Liver (tissue), 8 donors: ENCODE measurements at regions not wholly inside any gene's neighbourhood (a gene's known extent, or its start where the extent isn't known, plus 50 kb on each side); places are given as distances from the start of the nearest gene placed in this dataset.

Source experiments
- DNase-seq: peaks from one replicate; pipeline ENCODE4 v3.0.0-alpha.2; 2017; ENCODE audit warnings: low spot score
- H3K27ac ChIP-seq, 2 donors: one replicate each; pipeline ENCODE4 v1.7.0; 2013; ENCODE audit warnings: inconsistent platforms in 2 of 2, low read length in 2 of 2, control low read depth in 1 of 2, low read depth in 1 of 2, mild to moderate bottlenecking in 1 of 2
- H3K27me3 ChIP-seq, 4 donors: one replicate each; pipeline versions ENCODE4 v1.6.1 to v1.7.0; 2013; ENCODE audit warnings: low read length in 3 of 4, inconsistent platforms in 1 of 4, mild to moderate bottlenecking in 1 of 4, moderate library complexity in 1 of 4; ENCODE audit not compliant: control insufficient read depth in 4 of 4, insufficient read depth in 4 of 4
- H3K36me3 ChIP-seq, 4 donors: one replicate each; pipeline versions ENCODE4 v1.6.1 to v1.7.0; 2013; ENCODE audit warnings: low read length in 3 of 4, mild to moderate bottlenecking in 3 of 4, low read depth in 1 of 4, moderate library complexity in 1 of 4; ENCODE audit not compliant: control insufficient read depth in 4 of 4, insufficient read depth in 3 of 4
- H3K4me1 ChIP-seq, 4 donors: one replicate each; pipeline versions ENCODE4 v1.6.1 to v1.7.0; 2013; ENCODE audit warnings: low read length in 3 of 4, mild to moderate bottlenecking in 3 of 4, moderate library complexity in 1 of 4; ENCODE audit not compliant: control insufficient read depth in 4 of 4, insufficient read depth in 4 of 4
- H3K4me3 ChIP-seq, 3 donors: one replicate each; pipeline versions ENCODE4 v1.6.1 to v1.7.0; 2013; ENCODE audit warnings: low read length in 3 of 3, control low read depth in 1 of 3, low read depth in 1 of 3, mild to moderate bottlenecking in 1 of 3
- H3K9ac ChIP-seq, 2 donors: one replicate each; pipeline ENCODE4 v1.7.0; 2013; ENCODE audit warnings: low read length in 2 of 2, mild to moderate bottlenecking in 2 of 2, moderate library complexity in 2 of 2, control low read depth in 1 of 2, low read depth in 1 of 2
- H3K9me3 ChIP-seq, 4 donors: one replicate each; pipeline versions ENCODE4 v1.6.1 to v1.7.0; 2013; ENCODE audit warnings: low read length in 3 of 4; ENCODE audit not compliant: control insufficient read depth in 4 of 4
- ATF3 ChIP-seq: IDR thresholded peaks from 2 replicates; pipeline ENCODE4 v1.6.1; 2016; ENCODE audit warnings: antibody characterized with exemption
- FOXA1 ChIP-seq: IDR thresholded peaks from 2 replicates; pipeline ENCODE4 v1.6.1; 2016; ENCODE audit warnings: antibody characterized with exemption
- FOXA2 ChIP-seq: IDR thresholded peaks from 2 replicates; pipeline ENCODE4 v1.6.1; 2016; ENCODE audit warnings: antibody characterized with exemption
- HNF4A ChIP-seq, 2 donors: conservative IDR thresholded peaks; 2 replicates each; pipeline ENCODE4 v1.6.1; 2016; ENCODE audit warnings: antibody characterized with exemption in 2 of 2, mild to moderate bottlenecking in 2 of 2
- HNF4G ChIP-seq: IDR thresholded peaks from 2 replicates; pipeline ENCODE4 v1.6.1; 2016; ENCODE audit warnings: antibody characterized with exemption
- NR2F2 ChIP-seq: IDR thresholded peaks from 2 replicates; pipeline ENCODE4 v1.6.1; 2016; ENCODE audit warnings: antibody characterized with exemption
- RXRA ChIP-seq, 2 donors: IDR thresholded peaks; 2 replicates each; pipeline ENCODE4 v1.6.1; 2017 to 2018; ENCODE audit warnings: antibody characterized with exemption in 2 of 2, mild to moderate bottlenecking in 1 of 2
- ZBTB33 ChIP-seq: IDR thresholded peaks from 2 replicates; pipeline ENCODE4 v1.6.1; 2016; ENCODE audit warnings: antibody characterized with exemption
- WGBS: extraction: QIAGEN DNeasy Blood & Tissue Kit; methylation state at CpG from one replicate; pipeline ENCODE4 v1.1.7; 2013; 5-methylcytosine and 5-hydroxymethylcytosine counted together
- TF ChIP-seq, protein P1 (sequence below): fragments of 150-350 bp; IDR thresholded peaks from 2 replicates; pipeline ENCODE4 v1.5.1; 2017; ENCODE audit warnings: improper control_type of control experiment, low read depth, low read length; ENCODE audit not compliant: missing input control
- TF ChIP-seq, protein P2 (sequence below): IDR thresholded peaks from 2 replicates; pipeline ENCODE4 v1.6.1; 2016; ENCODE audit warnings: antibody characterized with exemption
- donor health status: healthy.
- donor health status: healthy.
- donor health status: healthy.
- donor health status: healthy.
- donor health status: healthy.

DNA sequence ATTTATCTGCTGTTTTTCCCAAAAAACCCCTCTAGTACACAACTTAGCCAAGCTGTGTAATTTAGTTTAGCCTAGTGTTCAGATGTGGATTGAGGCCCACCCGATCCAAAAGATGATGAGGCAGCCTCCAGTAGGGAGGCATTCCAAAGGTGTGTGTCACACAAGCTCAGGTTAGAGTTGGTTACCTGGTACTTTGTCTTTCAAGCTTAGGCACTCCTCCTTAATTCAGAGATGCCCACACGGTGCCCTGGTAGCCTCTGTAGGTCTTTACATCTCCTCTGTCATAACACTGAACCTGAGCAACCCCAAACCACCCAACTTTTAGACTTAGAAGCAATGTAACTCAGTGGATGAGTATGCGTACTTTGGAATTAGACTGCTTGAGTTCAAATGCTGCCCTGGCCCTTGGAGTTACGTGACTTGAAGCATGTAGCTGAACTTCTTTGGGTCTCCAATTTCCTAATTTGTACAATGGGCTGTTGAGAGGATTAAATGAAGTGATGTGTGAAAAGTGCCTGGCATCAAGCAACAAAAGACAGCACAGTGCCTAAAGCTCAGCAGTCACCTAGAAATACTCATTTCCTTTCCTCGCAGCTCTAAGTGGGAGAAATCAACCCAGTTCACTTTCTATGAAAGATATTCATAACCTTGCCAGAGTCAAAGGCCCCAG lies 284.6 kb upstream of the RARB start:
- H3K9me3 ChIP-seq = no peaks in the 10 kb centered on the region
- no peaks in the 10 kb centered on the region for H3K4me1 ChIP-seq
- DNase-seq = no peak
- no peak overlapping the region for H3K4me3 ChIP-seq
- 76% methylated on average over 5 of the region's 5 CpGs for WGBS
- H3K27ac ChIP-seq = no peak overlapping the region
- no peaks in the 10 kb centered on the region for H3K36me3 ChIP-seq
- H3K9ac ChIP-seq = no peak overlapping the region
- H3K27me3 ChIP-seq = no peaks in the 10 kb centered on the region
- TF ChIP-seq, protein P1, sequence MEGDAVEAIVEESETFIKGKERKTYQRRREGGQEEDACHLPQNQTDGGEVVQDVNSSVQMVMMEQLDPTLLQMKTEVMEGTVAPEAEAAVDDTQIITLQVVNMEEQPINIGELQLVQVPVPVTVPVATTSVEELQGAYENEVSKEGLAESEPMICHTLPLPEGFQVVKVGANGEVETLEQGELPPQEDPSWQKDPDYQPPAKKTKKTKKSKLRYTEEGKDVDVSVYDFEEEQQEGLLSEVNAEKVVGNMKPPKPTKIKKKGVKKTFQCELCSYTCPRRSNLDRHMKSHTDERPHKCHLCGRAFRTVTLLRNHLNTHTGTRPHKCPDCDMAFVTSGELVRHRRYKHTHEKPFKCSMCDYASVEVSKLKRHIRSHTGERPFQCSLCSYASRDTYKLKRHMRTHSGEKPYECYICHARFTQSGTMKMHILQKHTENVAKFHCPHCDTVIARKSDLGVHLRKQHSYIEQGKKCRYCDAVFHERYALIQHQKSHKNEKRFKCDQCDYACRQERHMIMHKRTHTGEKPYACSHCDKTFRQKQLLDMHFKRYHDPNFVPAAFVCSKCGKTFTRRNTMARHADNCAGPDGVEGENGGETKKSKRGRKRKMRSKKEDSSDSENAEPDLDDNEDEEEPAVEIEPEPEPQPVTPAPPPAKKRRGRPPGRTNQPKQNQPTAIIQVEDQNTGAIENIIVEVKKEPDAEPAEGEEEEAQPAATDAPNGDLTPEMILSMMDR = no peak
- no peak for TF ChIP-seq ATF3
- TF ChIP-seq NR2F2 = no peak
- no peak for TF ChIP-seq FOXA1

- H3K9me3 ChIP-seq = no peaks in the 10 kb centered on the region
- no peak for DNase-seq
- H3K27ac ChIP-seq = no peak overlapping the region
- TF ChIP-seq, protein P2, sequence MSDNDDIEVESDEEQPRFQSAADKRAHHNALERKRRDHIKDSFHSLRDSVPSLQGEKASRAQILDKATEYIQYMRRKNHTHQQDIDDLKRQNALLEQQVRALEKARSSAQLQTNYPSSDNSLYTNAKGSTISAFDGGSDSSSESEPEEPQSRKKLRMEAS = no peak
- no peaks in the 10 kb centered on the region for H3K27me3 ChIP-seq
- WGBS = 85% methylated on average over 4 of the region's 4 CpGs
- no peak overlapping the region for H3K4me3 ChIP-seq
- H3K36me3 ChIP-seq = no peaks in the 10 kb centered on the region
- no peak overlapping the region for H3K9ac ChIP-seq
- no peaks in the 10 kb centered on the region for H3K4me1 ChIP-seq
Measured at GRCh38 chr3:25144430-25144829, 283.6 kb upstream of the RARB start.

DNA sequence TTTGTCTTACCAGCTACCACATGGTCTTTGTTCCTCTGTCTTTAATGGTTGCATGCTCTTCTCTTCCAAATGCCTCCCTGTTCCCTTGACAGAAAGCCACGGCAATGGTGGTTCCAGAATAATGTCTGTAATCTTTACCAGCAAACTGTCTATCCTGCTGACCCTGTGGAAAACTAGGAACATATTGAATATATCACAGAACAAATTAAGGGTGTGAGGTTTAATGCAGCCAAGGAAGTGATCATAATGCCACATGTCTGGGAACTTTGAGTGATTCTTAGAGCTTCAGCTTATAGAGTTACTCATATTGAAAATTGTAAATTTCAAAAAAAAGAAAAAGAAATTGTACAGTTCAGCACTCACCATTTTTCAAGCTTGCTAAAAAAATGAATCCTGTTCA lies 282.9 kb upstream of the RARB start:
- DNase-seq = no peak

More for the DNA sequence above, 282.9 kb upstream of the RARB start:
- Histone ChIP-seq H3K36me3 (no peaks in the 10 kb centered on the region), H3K27ac (no peak overlapping the region), H3K27me3 (no peaks in the 10 kb centered on the region), H3K9ac (no peak overlapping the region), H3K4me3 (no peak overlapping the region), H3K9me3 (no peaks in the 10 kb centered on the region), H3K4me1 (no peaks in the 10 kb centered on the region)
- 80% methylated on average over 1 of the region's 1 CpG for WGBS
- TF ChIP-seq ATF3 = no peak
- no peak for TF ChIP-seq HNF4G
- TF ChIP-seq FOXA1 = no peak
- no peak for TF ChIP-seq ZBTB33
- TF ChIP-seq, protein P2 = no peak
- TF ChIP-seq FOXA2 = no peak
- no peak for TF ChIP-seq HNF4A (conservative IDR thresholded peaks at IDR 0.05)
- no peak for TF ChIP-seq NR2F2
- TF ChIP-seq RXRA (IDR thresholded peaks at IDR 0.05) = no peak
